ENCODE measurements at regions not wholly inside any gene's neighbourhood (a gene's known extent, or its start where the extent isn't known, plus 50 kb on each side); places are given as distances from the start of the nearest gene placed in this dataset.
A peak's percentile ranks its signal among the peaks of the same experiment; 100 is the strongest.

DNA sequence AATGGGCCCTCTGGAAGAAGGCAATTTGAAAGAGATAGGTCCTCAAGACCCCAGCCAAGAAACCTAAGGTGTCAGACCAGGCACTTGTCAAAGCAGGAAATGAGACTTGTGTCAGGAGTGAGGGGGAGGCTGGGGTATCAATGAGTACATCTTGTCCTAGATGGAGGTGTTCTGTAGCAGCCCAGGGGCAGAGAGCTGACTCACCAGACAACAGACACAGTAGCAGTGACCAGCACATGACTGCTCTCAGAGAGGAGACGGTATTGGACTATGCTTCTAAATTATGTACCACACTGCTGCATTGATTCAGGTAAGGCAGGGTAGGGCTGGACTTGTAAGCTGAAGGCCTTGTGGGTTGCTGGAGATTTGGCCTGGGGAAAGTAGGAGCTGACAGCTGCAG lies 551.2 kb upstream of the KLF4 start:
- Mint-ChIP-seq H3K27ac (ENCODE audit: low read depth, unreplicated experiment) (peak overlapping the region; percentile 89), H3K4me1 (ENCODE audit: insufficient read depth, unreplicated experiment) (peaks cover 48% of the 10 kb centered on the region), H3K36me3 (ENCODE audit: insufficient read depth, unreplicated experiment) (no peaks in the 10 kb centered on the region), H3K9me3 (ENCODE audit: unreplicated experiment) (peaks cover 14% of the 10 kb centered on the region), H3K27me3 (ENCODE audit: insufficient read depth, unreplicated experiment) (no peaks in the 10 kb centered on the region), H3K4me3 (ENCODE audit: unreplicated experiment) (peak overlapping the region; percentile 54)
- ChIA-PET CTCF (interaction anchor here (0.5 to 2.8 kb wide), 11 partner anchors 13 to 622 kb away, joined by 3 to 11 read pairs (median 4); no protein-coding TSS in a partner anchor), POLR2A (interaction anchor here (0.6 to 6.4 kb wide), 19 partner anchors 10 to 754 kb away, joined by 3 to 84 read pairs (median 4); partner anchors contain the start of gene KLF4)
- DNase-seq (ENCODE audit: unreplicated experiment), result peak; percentile 91
- intact Hi-C loops (cut with micrococcal nuclease), result loop anchor here (2.0 kb wide), 1 partner anchor 302 kb away; no protein-coding TSS in a partner anchor
- no TSS peak for BruUV-seq (replicated peaks)
- TF ChIP-seq, protein P1, sequence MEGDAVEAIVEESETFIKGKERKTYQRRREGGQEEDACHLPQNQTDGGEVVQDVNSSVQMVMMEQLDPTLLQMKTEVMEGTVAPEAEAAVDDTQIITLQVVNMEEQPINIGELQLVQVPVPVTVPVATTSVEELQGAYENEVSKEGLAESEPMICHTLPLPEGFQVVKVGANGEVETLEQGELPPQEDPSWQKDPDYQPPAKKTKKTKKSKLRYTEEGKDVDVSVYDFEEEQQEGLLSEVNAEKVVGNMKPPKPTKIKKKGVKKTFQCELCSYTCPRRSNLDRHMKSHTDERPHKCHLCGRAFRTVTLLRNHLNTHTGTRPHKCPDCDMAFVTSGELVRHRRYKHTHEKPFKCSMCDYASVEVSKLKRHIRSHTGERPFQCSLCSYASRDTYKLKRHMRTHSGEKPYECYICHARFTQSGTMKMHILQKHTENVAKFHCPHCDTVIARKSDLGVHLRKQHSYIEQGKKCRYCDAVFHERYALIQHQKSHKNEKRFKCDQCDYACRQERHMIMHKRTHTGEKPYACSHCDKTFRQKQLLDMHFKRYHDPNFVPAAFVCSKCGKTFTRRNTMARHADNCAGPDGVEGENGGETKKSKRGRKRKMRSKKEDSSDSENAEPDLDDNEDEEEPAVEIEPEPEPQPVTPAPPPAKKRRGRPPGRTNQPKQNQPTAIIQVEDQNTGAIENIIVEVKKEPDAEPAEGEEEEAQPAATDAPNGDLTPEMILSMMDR (IDR thresholded peaks at IDR 0.05; ENCODE audit: unreplicated experiment), result no peak

GRCh38 chr9:108039493-108039892 lies 549.9 kb upstream of the KLF4 start:
- peaks cover 14% of the 10 kb centered on the region for H3K9me3 Mint-ChIP-seq (ENCODE audit: unreplicated experiment)
- no peaks in the 10 kb centered on the region for H3K27me3 Mint-ChIP-seq (ENCODE audit: insufficient read depth, unreplicated experiment)
- ChIA-PET POLR2A (interaction anchor here (0.7 to 6.4 kb wide), 6 partner anchors 12 to 526 kb away, joined by 3 to 84 read pairs (median 4); no protein-coding TSS in a partner anchor), CTCF (interaction anchor here (0.6 to 2.8 kb wide), 4 partner anchors 14 to 573 kb away, joined by 3 to 11 read pairs (median 3); no protein-coding TSS in a partner anchor)
- H3K27ac Mint-ChIP-seq (ENCODE audit: low read depth, unreplicated experiment), result peak overlapping the region; percentile 89
- peak; percentile 43 for DNase-seq (ENCODE audit: unreplicated experiment)
- peaks cover 52% of the 10 kb centered on the region for H3K4me1 Mint-ChIP-seq (ENCODE audit: insufficient read depth, unreplicated experiment)
- no peaks in the 10 kb centered on the region for H3K36me3 Mint-ChIP-seq (ENCODE audit: insufficient read depth, unreplicated experiment)
- intact Hi-C loops (cut with micrococcal nuclease), result no loop called here
- H3K4me3 Mint-ChIP-seq (ENCODE audit: unreplicated experiment), result no peak overlapping the region
- TF ChIP-seq, protein P1 (IDR thresholded peaks at IDR 0.05; ENCODE audit: unreplicated experiment), result no peak
- no TSS peak for BruUV-seq (replicated peaks)

DNA sequence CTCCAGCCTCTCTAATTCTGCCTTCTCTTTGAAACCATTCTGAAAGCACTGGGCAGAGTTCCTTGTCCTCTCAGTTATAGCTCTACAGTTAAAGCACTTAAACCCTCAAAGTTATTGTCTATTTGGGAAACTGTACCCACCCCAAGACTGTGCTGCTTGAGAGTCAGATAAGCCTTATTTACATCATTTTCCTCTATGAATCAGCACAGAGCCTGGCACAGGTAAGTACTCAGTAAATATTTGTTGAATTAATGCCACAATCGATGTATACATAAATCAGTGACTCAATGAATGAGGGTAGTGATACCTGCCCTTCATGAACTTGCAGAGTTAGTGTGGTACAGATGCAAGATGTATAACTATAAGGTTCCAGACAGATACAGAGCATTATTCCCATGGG lies 549.4 kb upstream of the KLF4 start:
- intact Hi-C loops (cut with micrococcal nuclease), result no loop called here
- POLR2A ChIA-PET, result interaction anchor here (0.7 to 6.4 kb wide), 6 partner anchors 12 to 527 kb away, joined by 3 to 84 read pairs (median 4); no protein-coding TSS in a partner anchor
- CTCF ChIA-PET, result no interaction called here

GRCh38 chr9:108035487-108035886 lies 545.9 kb upstream of the KLF4 start:
- H3K36me3 Mint-ChIP-seq (ENCODE audit: insufficient read depth, unreplicated experiment), result no peaks in the 10 kb centered on the region
- H3K27me3 Mint-ChIP-seq (ENCODE audit: insufficient read depth, unreplicated experiment), result no peaks in the 10 kb centered on the region
- TF ChIP-seq, protein P1 (IDR thresholded peaks at IDR 0.05; ENCODE audit: unreplicated experiment), result no peak
- no peak for DNase-seq (ENCODE audit: unreplicated experiment)
- no peak overlapping the region for H3K27ac Mint-ChIP-seq (ENCODE audit: low read depth, unreplicated experiment)
- BruUV-seq (replicated peaks), result no TSS peak
- intact Hi-C loops (cut with micrococcal nuclease), result no loop called here
- CTCF ChIA-PET, result interaction anchor here (1.0 kb wide), 1 partner anchor 149 kb away, joined by 3 read pairs; no protein-coding TSS in a partner anchor
- peaks cover 38% of the 10 kb centered on the region for H3K4me1 Mint-ChIP-seq (ENCODE audit: insufficient read depth, unreplicated experiment)
- no peak overlapping the region for H3K4me3 Mint-ChIP-seq (ENCODE audit: unreplicated experiment)
- POLR2A ChIA-PET, result interaction anchor here (1.2 kb wide), 1 partner anchor 302 kb away, joined by 4 read pairs; no protein-coding TSS in a partner anchor
- peaks cover 14% of the 10 kb centered on the region for H3K9me3 Mint-ChIP-seq (ENCODE audit: unreplicated experiment)

More for the DNA sequence above, 549.4 kb upstream of the KLF4 start:
- Mint-ChIP-seq H3K36me3 (ENCODE audit: insufficient read depth, unreplicated experiment) (no peaks in the 10 kb centered on the region), H3K4me3 (ENCODE audit: unreplicated experiment) (no peak overlapping the region), H3K27ac (ENCODE audit: low read depth, unreplicated experiment) (peak overlapping the region; percentile 89), H3K4me1 (ENCODE audit: insufficient read depth, unreplicated experiment) (peaks cover 56% of the 10 kb centered on the region), H3K27me3 (ENCODE audit: insufficient read depth, unreplicated experiment) (no peaks in the 10 kb centered on the region), H3K9me3 (ENCODE audit: unreplicated experiment) (peaks cover 14% of the 10 kb centered on the region)
- no TSS peak for BruUV-seq (replicated peaks)
- TF ChIP-seq, protein P1 (IDR thresholded peaks at IDR 0.05; ENCODE audit: unreplicated experiment), result no peak
- no peak for DNase-seq (ENCODE audit: unreplicated experiment)
